ENCODE measurements at regions not wholly inside any gene's neighbourhood (a gene's known extent, or its start where the extent isn't known, plus 50 kb on each side); places are given as distances from the start of the nearest gene placed in this dataset.

DNA sequence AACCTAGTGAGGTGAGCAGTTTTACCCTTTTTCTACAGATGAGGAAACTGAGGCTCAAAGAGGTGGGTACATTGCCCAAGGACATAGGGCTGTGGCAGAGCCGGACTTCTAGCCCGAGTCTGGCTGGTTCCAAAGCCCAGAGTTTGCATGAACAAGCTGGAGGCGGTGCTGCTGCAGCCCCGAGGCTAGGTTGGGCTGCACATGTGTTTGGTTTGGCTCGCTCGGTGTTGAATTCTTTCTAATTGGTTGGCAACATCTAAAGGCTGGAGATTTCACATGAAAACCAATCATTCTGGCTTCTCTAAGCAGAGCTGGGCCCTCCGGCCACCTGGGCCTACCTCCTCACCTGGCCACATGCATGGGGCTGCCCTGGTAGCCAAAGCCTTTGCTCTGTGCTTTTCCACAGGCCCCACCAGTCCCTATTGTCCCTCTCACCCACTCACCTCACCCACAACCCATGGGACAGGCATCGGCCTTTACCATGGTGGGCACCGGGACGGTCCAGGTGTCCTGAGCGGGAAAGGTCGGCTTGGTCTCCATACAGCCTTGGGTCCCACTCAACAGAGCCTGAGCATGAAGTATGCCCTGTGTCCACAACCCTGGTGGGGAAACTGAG is 262.3 kb downstream of the NSG2 start:
- no peak for DNase-seq (ENCODE audit: low read depth in 2 of 2, low spot score in 1 of 2)

DNA sequence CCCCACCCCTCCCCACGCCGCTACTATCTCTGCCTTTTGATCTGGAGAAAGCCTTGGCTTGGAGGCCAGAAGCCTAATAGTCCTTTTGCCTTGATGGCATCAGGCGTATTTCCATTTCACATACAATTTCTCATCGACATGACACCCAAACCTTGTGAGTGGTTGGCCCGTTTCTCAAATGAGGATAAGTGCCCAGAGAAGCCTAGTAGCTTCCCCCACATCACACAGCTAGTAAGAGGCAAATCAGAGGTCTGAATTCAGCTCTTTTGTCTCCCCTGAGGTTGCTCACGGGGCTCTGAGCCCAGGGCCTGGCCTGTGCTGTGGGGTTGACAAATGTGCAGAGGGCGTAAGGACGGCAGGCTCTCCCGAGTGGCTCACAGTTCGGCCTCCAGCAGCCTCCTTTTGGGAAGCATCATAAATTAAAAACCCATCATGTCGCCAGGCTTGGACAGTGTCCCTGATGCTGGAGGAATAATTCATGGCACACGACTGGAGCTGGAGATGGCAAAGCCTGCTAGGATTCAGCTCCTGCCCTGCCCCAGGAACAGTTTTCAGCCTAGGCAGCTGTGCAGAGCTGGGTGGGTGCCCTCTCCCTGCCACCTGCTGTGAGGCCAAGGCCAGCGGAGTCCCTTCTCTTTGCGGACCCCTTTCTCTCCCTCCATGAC is 263.8 kb downstream of the NSG2 start:
- DNase-seq (ENCODE audit: low read depth in 2 of 2, low spot score in 1 of 2) = no peak

DNA sequence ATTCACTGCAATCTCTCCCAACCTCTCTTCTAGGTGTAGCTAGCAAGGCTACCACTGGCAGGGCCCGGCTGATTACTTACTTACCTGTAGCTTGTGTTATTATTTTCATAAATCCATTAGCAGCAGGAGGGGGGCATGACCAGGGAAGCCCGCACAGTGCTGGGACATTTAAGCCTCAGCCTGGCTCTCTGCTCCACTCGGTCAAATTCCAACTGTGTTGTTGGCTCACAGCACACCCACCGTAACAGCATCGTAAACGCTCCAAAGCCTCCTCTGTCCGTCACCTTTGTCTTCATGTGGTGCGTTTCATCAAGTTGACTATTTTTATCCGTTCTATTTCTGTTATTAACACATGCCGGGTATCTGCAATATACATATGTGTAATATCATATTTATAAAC is 264.7 kb downstream of the NSG2 start:
- no peak for DNase-seq (ENCODE audit: low read depth in 2 of 2, low spot score in 1 of 2)

DNA sequence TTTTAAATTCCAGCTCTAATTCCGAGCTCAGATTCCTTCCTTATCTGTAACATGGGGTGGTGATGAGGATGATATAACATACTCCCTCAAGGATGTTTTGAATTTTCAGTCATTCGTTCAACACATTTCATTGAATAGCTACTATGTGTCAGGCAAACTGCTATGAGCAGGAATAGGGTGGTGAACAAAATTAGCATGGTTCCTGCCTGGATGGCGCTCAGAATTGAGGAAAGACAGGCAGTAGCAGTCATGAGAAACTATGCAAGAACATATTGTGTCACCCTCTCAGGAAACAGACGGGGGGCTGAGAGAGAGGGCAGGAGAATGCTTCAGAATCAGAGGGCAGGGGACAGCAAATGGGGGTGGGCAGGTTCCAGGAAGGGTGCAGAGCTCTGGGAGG is 265.2 kb downstream of the NSG2 start:
- DNase-seq (ENCODE audit: low read depth in 2 of 2, low spot score in 1 of 2) = no peak

DNA sequence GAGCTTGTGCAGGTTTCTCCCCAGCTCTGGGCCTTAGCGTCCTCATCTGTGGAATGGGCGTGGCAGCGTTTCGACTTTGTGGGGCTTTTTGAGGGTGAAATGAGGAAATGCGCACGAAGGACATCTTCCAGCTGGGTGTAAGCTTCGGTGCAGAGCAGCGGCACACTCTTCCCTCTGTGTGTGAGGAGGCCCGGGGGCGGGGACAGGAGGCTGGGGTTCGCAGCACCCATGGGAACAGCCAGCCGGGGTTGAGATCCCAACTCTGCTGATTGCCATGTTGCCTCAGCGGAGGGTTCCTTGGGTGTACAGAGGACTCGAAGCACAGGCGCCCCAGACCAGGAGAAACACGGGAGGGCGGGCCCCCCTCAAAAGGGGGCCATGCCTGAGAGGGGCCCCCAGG is 265.6 kb downstream of the NSG2 start:
- no peak for DNase-seq (ENCODE audit: low read depth in 2 of 2, low spot score in 1 of 2)

DNA sequence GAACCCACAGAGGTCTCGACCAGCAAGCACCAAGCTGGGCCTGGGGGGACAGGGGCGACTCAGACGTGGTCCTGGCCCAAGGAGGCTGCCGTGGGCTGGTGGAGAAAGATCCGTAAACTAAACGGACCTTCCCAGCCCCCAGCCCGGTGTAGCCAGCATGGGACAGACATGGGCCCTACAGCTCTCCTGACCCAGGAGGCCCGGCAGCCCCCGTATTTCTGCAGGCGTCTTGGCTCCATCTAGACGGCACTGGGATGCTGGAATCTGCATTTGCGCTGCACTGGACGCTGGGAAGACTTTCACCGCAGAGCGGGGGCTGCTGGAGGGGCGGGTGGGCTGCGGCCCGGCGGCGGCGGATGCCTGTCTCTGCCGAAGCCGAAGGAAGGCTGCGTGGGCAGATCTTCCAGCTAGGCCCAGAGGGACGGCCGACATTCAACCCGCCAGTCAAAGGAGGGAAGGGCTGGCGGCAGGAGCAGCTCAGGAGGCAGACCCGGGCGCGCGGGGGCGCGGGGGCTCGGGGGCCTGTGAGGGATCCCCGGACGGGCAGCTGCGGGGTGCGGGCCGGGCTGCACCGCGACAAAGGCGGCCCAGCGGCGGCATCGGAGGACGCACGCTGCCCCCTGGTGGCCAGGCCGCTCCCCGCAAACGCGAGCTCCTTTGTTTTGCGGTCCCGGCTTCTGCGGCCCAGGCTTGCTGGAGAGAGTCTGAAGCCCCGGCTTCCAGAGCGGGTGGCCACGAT is 266.2 kb downstream of the NSG2 start:
- DNase-seq (ENCODE audit: low read depth in 2 of 2, low spot score in 1 of 2) = peak in 1 of 2 donors; percentile 25

DNA sequence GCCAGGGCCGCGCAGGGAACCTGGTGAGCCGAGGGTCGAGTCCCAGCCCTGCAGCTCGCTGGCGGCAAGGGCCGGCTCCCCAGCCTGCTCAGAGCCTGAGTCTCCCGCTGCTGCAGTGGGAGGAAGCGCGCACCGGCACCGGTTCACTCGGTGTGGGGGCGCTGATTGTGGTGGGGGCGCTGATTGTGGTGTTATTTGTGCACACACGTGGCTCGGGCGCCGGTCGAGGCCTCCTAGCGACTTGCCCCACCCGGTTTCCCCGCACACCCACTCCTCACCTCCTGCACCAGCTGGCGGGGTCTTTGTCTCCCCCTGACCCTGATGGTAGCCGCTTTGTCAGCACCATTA is 266.7 kb downstream of the NSG2 start:
- no peak for DNase-seq (ENCODE audit: low read depth in 2 of 2, low spot score in 1 of 2)

- no peak for DNase-seq (ENCODE audit: low read depth in 2 of 2, low spot score in 1 of 2)
These were observed 267.1 kb downstream of the NSG2 start for GRCh38 chr5:174312641-174313040.

DNA sequence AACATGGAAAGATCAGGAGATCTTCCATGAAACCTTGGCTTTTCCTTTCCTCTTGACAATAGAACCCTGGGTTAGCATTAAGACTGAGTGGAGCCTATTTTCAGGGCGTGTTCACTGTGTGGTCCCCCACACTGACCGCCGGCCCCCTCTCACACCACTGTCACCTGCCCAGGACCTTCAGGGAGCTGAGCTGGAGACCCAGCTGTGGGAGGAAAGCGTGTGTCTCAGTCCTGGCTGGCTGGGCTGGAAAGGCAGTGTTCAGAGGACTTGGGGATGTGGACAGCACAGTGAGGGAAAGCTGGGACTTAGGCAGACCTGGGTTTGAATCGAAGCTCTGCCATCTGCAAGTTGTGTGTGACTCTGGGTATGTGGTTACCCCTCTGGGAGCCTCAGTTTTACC is 268.1 kb downstream of the NSG2 start:
- DNase-seq (ENCODE audit: low read depth in 2 of 2, low spot score in 1 of 2) = no peak

- no peak for DNase-seq (ENCODE audit: low read depth in 2 of 2, low spot score in 1 of 2)
These were observed 268.8 kb downstream of the NSG2 start for GRCh38 chr5:174314261-174314660.

DNA sequence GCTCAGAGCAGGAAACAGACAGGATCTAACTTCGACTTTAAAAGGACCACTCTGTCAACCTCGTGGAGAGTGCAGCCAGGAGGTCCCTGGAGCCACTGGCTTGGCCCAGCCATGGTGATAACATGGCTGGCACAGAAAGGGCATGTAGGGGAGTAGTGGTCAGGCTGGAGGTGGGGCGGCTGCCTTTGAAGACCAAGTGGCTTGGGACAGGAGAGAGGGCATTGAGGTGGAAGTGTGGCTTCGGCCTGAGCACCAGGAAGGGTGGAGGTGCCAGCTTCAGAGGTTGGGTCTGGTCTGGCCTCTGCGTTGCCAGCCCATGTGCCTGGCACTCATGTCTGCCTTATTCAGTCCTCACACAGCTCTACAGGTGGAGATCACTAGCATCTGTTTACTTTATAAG is 270.0 kb downstream of the NSG2 start:
- no peak for DNase-seq (ENCODE audit: low read depth in 2 of 2, low spot score in 1 of 2)

GRCh38 chr5:174315871-174316270 is 270.4 kb downstream of the NSG2 start:
- no peak for DNase-seq (ENCODE audit: low read depth in 2 of 2, low spot score in 1 of 2)

GRCh38 chr5:174316326-174316725 is 270.8 kb downstream of the NSG2 start:
- DNase-seq (ENCODE audit: low read depth in 2 of 2, low spot score in 1 of 2) = no peak

GRCh38 chr5:174317256-174317894 is 271.9 kb downstream of the NSG2 start:
- no peak for DNase-seq (ENCODE audit: low read depth in 2 of 2, low spot score in 1 of 2)

DNA sequence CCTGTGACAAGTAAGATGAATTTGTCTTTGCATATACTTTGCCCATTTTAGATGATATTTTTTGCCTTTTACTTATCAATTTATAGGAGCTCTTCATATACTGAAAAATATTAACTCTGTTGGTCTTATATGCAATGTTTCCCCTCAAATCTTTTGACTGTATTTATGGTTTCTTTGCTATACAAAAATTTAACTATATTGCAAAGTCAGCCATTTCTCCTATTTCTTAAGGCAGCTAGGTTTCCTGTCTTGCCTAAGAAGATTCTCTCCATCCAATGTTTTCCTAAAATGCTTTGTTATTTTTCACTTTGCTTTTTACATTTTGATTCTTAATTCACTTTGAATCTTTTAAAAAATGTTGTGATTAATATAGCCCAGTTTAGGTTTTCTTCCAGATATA is 273.1 kb downstream of the NSG2 start:
- DNase-seq (ENCODE audit: low read depth in 2 of 2, low spot score in 1 of 2) = no peak

DNA sequence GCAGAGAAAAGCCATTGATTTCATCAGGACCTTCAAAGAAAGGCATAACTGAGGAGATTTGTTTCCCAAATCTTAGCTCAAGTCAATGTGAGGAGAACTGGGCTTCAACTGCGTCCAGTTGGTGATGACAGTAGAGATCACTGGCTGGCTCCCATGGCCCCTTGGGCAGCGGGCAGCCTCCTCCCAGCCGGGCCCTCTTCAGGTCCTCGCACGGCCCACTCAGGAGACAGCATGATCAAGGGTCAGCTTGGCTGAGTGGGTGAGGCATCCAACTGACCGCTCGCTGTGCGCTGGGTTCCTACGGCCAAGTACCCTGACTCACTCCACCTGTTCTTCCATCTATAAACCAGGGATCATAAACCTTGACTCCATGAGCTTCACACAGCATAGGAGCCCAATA is 274.0 kb downstream of the NSG2 start:
- no peak for DNase-seq (ENCODE audit: low read depth in 2 of 2, low spot score in 1 of 2)

GRCh38 chr5:174320051-174320450 is 274.5 kb downstream of the NSG2 start:
- no peak for DNase-seq (ENCODE audit: low read depth in 2 of 2, low spot score in 1 of 2)

DNA sequence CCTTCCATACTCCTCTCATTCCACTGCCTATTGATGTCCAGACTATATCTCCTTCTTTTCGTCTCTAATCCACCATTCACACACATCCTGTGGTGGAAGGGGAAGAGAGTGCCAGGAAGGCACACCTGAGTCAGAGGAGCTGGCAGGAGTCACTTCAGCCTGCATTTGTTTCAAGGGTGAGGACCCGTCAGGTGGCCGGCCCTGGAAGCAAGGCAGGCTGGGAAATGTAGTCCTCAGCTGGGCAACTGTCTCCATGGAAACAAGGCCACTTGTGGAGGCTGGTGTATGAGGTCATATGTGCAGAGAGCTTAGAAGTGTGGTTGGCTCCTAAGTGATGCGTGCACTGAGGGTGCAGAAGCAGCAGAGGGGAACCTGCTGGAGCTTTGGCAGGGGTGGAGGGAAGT is 278.4 kb downstream of the NSG2 start:
- no peak for DNase-seq (ENCODE audit: low read depth in 2 of 2, low spot score in 1 of 2)

GRCh38 chr5:174324680-174325079 is 279.2 kb downstream of the NSG2 start:
- DNase-seq (ENCODE audit: low read depth in 2 of 2, low spot score in 1 of 2) = no peak

DNA sequence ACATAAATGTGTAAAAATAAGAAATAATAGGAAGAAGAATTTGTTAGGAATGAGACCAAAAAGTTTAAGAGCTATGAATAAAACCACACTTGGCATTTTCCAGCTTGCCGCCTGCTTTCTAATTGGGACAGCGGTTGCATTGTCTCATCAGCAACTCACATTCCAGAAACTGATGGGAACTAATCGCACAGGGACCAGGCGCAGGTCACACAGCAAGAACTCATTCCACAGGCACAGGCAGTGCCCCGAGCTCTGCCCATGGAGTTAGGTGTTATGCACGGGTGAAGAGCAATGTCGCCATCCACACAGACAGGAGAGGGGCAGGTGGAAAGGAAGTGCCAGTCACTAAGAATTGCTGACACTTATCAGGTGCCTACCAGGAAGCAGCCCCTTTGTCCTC is 279.9 kb downstream of the NSG2 start:
- no peak for DNase-seq (ENCODE audit: low read depth in 2 of 2, low spot score in 1 of 2)

GRCh38 chr5:174325961-174326360 is 280.5 kb downstream of the NSG2 start:
- no peak for DNase-seq (ENCODE audit: low read depth in 2 of 2, low spot score in 1 of 2)

- DNase-seq (ENCODE audit: low read depth in 2 of 2, low spot score in 1 of 2) = no peak
These were observed 280.9 kb downstream of the NSG2 start for GRCh38 chr5:174326372-174326771.

All from stimulated activated CD8-positive, alpha-beta memory T cell treated with anti-CD3 and anti-CD28 coated beads, Interleukin-4, amount 100 ng/mL, for 1 hour (primary cell).